AML-193 (cell line): ENCODE measurements at regions not wholly inside any gene's neighbourhood (a gene's known extent, or its start where the extent isn't known, plus 50 kb on each side); places are given as distances from the start of the nearest gene placed in this dataset.
A peak's percentile ranks its signal among the peaks of the same experiment; 100 is the strongest.

Experiments used
- DNase-seq, 2 experiments: peaks; one replicate each; lab custom pipeline; 2025; lab: John Stamatoyannopoulos, UW

GRCh38 chr2:204046145-204046544 lies 109.6 kb downstream of the ICOS start:
- DNase-seq, result no peak

- no peak for DNase-seq
Measured at GRCh38 chr2:204049635-204050034, 113.1 kb downstream of the ICOS start.

DNA sequence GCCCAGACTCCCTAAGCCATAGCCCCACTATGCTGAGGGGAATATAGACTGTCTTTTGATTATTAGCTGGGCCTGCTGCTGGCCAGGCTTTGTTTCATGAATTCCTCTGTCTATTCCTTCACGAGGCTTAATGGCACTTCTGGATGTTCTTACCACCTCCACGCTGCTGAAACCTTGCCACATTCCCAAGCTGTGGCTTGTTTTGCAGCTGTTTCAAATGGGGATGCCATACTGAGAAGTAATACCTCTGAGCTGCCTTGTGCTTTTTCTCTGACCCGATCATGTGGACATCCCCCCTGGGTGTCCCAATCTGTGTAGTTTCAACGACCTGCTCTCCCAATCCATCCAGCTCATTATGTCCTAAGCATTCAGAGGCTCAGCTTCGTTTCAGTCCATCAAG lies 114.1 kb downstream of the ICOS start:
- DNase-seq, result no peak

- no peak for DNase-seq
Measured at GRCh38 chr2:204051476-204051875, 114.9 kb downstream of the ICOS start.

- DNase-seq, result no peak
Measured at GRCh38 chr2:204051984-204052556, 115.5 kb downstream of the ICOS start.

DNA sequence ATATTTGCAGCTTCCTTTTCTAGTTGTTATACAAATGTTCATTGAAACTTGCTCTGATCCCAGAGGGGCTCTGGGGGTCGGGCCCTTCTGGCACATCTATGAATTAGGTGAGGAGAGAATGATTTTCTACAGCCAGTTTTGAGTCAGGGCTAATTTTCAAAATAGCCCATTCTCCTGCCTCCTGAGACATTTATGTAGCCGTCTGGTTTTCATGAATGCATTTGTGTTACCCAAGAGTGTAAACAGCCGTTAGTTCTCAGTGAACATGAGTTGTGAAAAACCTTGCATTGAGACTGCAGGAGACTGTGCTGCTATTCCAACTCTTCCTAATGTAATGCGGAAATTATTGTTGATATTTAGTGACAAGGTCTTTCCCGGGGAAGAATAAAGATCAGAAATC lies 122.5 kb downstream of the ICOS start:
- DNase-seq, result no peak

DNA sequence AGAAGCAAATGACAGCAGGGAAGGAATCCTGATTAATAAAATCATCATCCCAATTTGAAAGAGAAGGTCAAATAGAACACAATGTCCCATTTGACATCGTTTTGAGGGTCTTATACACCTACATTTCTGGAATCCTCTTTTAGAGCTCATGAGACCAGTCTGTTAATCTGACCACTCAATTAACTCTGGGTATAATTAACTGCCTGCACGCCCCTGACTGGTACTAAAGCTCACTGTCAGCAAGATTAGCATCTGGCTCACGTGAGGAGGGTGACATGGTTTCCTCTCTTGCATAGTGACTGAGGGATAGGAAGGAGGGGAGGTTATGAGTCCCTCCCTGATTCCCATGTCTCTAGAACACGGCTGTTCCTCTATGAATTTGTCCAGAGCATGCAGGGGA lies 124.3 kb downstream of the ICOS start:
- no peak for DNase-seq

DNA sequence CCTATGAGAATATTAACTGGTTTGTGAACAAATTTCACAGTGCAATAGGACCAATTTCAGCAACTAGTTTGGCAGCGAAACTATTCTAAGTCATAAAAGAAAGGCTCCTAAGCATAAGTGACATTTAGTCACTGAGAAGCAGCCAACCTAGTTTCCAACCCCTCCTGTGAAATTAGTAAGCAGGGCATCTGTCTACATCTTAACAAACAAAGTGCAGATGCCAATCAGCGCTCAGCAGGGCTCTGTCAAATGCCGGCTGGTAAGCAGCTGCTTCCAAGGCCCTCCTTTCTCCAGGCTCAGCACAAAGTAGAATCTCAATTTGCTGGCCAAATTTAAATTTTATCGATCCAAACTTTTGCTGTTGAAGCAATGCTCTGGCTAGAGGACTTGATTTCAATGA lies 124.7 kb downstream of the ICOS start:
- no peak for DNase-seq

DNA sequence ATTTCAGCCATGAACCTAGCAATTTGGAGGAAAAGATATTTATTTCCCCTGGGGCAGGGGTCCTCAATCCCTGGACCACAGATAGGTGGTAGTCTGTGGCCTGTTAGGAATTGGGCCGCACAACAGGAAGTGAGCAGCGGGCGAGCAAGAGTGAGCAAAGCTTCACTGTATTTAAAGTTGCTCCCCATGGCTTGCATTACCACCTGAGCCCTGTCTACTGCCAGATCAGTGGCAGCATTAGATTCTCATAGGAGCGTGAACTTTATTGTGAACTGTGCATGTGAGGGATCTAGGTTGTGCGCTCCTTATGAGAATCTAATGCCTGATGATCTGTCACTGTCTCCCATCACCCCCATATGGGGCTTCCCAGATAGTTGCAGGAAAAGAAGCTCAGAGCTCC lies 127.6 kb downstream of the ICOS start:
- DNase-seq, result no peak

DNA sequence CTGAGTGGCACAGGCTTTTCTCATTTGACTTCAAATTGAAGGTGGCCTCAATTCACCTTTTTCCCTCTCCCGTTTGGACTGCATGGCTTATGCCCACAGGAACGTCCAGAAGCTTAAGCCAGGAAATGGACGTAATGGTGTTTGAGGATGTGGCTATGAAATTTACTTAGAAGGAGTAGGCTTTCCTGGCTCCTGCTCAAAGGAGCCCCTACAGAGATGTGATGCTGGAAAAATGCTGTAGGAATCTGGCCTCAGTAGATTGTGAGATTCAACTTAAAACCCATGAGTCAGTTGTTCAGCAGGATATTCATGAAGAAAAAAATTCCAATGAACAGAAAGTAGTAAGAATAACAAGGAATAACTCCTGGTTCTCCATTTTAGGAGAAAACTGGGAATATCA lies 129.0 kb downstream of the ICOS start:
- no peak for DNase-seq

- DNase-seq, result no peak
Measured at GRCh38 chr2:204066051-204066450, 129.5 kb downstream of the ICOS start.

DNA sequence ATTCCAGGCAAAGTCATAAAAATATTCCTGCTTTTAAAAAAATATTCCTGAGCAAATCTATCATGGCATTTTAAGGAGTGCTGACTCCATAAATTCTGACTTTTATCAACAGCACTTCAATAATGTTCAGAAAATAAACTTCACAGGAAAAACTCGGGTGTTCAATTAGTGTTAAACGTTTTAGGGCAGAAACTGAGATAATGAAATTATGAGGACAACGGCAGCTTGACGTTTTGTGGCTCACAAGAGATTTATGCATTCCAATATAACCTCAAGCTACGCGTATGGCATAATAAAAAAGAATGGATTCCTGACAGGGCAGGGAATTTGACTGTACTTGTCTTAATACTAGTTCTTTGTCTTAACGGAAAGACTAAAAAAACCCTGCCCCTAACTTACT lies 133.2 kb downstream of the ICOS start:
- DNase-seq, result no peak

GRCh38 chr2:204072443-204073324 lies 136.1 kb downstream of the ICOS start:
- peak in 1 of 2 experiments; percentile 1 for DNase-seq

DNA sequence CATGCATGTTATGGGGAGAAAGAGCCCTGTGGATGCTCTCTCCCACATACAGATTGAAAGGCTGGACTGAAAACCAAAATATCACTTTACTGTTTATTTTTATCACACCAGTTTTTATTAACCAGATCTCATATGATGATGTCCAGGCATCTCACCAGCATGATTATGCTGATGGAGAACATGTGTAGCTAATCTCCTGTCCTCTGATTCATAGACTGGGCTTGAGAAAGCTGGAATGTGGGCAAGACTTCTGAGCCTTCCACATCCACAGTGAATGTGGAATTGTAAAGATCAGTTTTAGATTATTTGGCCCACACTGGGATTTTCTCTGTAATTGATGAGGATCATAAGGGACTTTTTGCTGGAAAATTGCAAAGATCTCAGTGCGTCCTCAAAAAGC lies 137.9 kb downstream of the ICOS start:
- DNase-seq, result no peak

DNA sequence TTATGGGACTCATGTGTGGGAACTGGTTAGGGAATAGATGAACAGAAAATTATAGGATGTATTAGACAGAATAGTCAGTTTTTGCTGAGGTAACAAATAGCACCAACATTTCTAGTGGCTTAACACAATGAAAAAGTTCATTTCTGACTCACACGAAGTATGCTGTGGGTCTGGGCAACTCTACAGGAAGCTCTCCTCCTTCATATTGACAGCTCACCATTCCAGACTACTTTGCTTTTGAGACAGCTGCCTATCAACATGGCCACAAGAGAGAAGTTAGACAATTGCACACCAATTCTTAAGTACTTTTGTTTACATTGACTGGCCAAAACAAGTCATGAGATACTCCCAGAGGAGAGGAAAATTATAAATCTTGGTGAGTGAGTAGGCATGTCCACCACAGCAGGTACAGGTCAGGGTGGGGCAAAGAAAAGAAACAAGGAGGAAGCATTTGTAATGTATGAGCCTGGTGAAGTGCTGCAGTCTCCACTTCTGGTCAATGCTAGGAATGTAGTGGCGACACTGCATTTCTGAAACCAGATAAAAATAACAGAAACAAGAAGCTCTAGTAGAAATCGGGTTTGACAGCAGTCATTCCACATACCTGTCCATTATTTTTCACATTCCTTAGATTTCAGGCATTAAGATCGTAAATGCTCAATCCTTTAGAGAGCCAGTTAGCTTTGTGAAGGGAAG lies 141.6 kb downstream of the ICOS start:
- no peak for DNase-seq

DNA sequence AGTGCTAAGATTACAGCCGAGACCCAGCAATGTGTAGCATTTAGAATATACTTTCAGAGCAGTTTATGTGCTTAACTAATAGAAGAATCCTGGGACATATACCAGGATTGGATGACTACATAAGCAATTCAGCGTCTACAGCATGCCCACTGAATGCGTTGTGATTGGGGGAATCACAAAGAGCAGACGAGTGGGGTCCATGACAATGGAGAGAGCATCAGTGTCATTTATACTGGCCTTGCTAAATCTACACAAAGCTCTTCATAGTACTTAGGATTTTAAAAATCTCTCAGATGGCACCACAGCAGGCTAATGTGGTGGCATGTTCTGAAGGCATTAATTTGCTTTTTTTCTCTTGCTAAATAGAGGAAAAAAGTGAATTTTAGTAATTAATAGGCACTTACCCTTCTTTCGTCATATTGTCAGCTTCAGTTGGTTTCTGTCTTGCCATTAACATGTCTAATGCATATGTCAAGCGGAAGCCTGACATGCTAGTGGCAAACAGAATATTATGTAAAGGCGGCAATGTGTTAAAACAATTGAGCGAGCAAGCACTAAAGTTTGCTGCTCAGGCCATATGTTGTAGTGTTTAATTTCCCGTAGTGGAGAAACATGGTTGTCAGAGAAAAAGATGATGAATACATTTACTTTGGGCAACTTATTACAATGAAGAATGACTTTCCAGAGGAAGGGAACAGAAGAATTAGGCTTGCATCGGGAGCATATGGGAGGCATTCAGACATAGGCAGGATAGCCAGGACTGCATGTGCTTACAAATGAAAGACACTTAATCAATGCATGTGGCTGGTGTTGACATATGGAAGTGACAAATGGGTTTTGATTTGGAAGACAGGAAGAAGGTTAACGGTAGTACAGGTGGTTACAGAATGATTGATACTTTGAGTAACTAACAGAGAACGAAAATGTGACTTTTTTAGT lies 145.2 kb downstream of the ICOS start:
- DNase-seq, result no peak

DNA sequence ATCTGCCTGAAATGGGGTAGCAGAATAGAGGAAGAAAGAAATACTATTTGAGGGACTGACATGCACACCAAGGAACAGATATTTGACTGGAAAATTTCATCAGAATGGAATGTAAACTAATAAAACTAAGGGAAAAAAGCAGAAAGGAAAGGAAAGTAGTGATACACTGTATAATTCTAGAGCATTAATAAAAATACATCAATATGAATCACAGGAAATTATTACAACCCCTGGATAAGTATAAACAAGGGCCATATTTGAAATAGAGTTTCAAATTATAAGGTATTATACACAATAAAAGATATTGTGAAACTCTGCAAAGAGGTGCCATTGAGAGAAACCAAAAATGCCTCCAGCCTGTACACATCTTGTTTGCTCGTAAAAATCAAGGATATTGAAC lies 149.6 kb downstream of the ICOS start:
- DNase-seq, result no peak

- no peak for DNase-seq
Measured at GRCh38 chr2:204089105-204089504, 152.5 kb downstream of the ICOS start.

- DNase-seq, result no peak
Measured at GRCh38 chr2:204089574-204089973, 153.0 kb downstream of the ICOS start.

DNA sequence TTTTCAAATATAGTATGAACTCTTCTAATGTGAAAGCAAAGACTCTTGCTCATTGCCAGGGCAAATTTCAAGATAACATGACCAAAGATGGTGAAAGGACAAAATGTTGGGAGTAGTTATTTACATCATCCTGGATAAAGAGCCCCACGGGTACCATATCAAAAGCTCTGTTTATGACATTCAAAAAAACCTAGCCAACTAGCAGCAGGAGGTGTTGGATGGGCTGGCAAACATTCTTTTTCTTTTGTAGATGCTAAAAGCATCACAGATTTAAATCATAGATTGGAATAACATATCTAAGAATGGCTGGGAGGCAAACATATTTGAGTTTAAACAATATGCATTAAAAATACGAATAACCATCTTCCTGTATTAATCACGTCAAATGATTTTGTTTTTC lies 153.5 kb downstream of the ICOS start:
- DNase-seq, result no peak

DNA sequence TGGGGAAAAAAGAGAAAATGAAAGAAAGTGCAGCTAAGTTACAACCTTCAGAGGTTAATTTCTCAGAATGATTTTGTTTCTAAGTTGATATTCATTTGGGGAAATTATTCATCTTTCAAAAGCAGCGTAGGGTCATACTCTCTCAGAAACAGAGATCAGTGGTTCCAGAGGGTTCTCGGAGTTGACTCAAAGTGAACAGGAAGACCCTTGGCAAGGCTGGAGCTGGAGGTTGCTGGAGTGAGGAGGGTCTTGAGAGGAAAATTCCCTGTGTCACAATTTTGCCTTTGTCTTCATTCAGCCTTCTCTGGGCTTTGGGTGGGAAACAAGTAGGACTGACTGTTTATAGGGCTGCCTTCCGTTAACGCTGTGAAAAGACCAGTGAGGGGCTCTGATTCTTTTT lies 168.2 kb downstream of the ICOS start:
- no peak for DNase-seq

GRCh38 chr2:204108330-204108751 lies 171.8 kb downstream of the ICOS start:
- no peak for DNase-seq
